GM19328 (cell line): ENCODE measurements at regions not wholly inside any gene's neighbourhood (a gene's known extent, or its start where the extent isn't known, plus 50 kb on each side); places are given as distances from the start of the nearest gene placed in this dataset.
"Not testable (repeated sequence)": the region's sequence is repeated elsewhere in the genome, so short reads cannot be mapped to it uniquely, and the experiment has no call there.

Experiments used
- ATAC-seq: cut with Tn5 transposase; IDR thresholded peaks from one replicate; pipeline ENCODE4 v1.9.1; 2021; ENCODE audit warnings: mild to moderate bottlenecking, moderate library complexity; ENCODE audit not compliant: unreplicated experiment

GRCh38 chrX:129091097-129091496 is 432.2 kb downstream of the SMARCA1 start:
- ATAC-seq: no peak

GRCh38 chrX:129086802-129087201 is 436.5 kb downstream of the SMARCA1 start:
- no peak for ATAC-seq

- ATAC-seq: not testable (repeated sequence)
Measured at GRCh38 chrX:129084291-129084690, 439.0 kb downstream of the SMARCA1 start.

GRCh38 chrX:129077424-129078170 is 445.7 kb downstream of the SMARCA1 start:
- no peak for ATAC-seq

- ATAC-seq: no peak
Measured at GRCh38 chrX:129071390-129071789, 451.9 kb downstream of the SMARCA1 start.

GRCh38 chrX:129065895-129066294 is 457.4 kb downstream of the SMARCA1 start:
- no peak for ATAC-seq

- ATAC-seq: no peak
Measured at GRCh38 chrX:129058405-129058804, 464.9 kb downstream of the SMARCA1 start.

GRCh38 chrX:129043138-129043537 is 480.2 kb downstream of the SMARCA1 start:
- ATAC-seq: no peak

- no peak for ATAC-seq
Measured at GRCh38 chrX:129041319-129041718, 482.0 kb downstream of the SMARCA1 start.

GRCh38 chrX:129040124-129040523 is 483.2 kb downstream of the SMARCA1 start:
- no peak for ATAC-seq

GRCh38 chrX:129039176-129039575 is 484.1 kb downstream of the SMARCA1 start:
- no peak for ATAC-seq

- no peak for ATAC-seq
Measured at GRCh38 chrX:129037389-129037788, 485.9 kb downstream of the SMARCA1 start.

GRCh38 chrX:129035180-129035579 is 488.1 kb downstream of the SMARCA1 start:
- no peak for ATAC-seq

- ATAC-seq: no peak
Measured at GRCh38 chrX:129034196-129034595, 489.1 kb downstream of the SMARCA1 start.

GRCh38 chrX:129026202-129026601 is 497.1 kb downstream of the SMARCA1 start:
- ATAC-seq: no peak

GRCh38 chrX:129025376-129025775 is 497.9 kb downstream of the SMARCA1 start:
- ATAC-seq: no peak

GRCh38 chrX:129019412-129019811 is 503.9 kb downstream of the SMARCA1 start:
- ATAC-seq: no peak

GRCh38 chrX:129015381-129015780 is 507.9 kb downstream of the SMARCA1 start:
- ATAC-seq: no peak

GRCh38 chrX:129013574-129013973 is 509.7 kb downstream of the SMARCA1 start:
- no peak for ATAC-seq

GRCh38 chrX:129007631-129008030 is 515.7 kb downstream of the SMARCA1 start:
- no peak for ATAC-seq

GRCh38 chrX:129006491-129006890 is 516.8 kb downstream of the SMARCA1 start:
- no peak for ATAC-seq

- ATAC-seq: no peak
Measured at GRCh38 chrX:129000797-129001196, 522.5 kb downstream of the SMARCA1 start.

GRCh38 chrX:129000018-129000417 is 523.3 kb downstream of the SMARCA1 start:
- no peak for ATAC-seq
